Thoracic aorta (tissue), 2 donors: ENCODE measurements at regions not wholly inside any gene's neighbourhood (a gene's known extent, or its start where the extent isn't known, plus 50 kb on each side); places are given as distances from the start of the nearest gene placed in this dataset.

Source experiments
- ATAC-seq: fragments of 150-250 bp; one replicate; pipeline ENCODE4 v1.8.0; 2017; ENCODE audit warnings: low read depth; ENCODE audit not compliant: insufficient number of reproducible peaks, low FRiP score
- DNase-seq: peaks from one replicate; pipeline ENCODE4 v3.0.0-alpha.2; 2020; ENCODE audit warnings: low spot score
- H3K27ac ChIP-seq, 2 donors: fragments of 200-600 bp; sonication (generic); 1 replicate in 1 of 2; 2 replicates in 1 of 2; pipeline ENCODE4 v1.5.1; 2016; ENCODE audit warnings: mild to moderate bottlenecking in 2 of 2, moderate library complexity in 2 of 2
- H3K27me3 ChIP-seq: fragments of 200-600 bp; sonication (generic); replicated peaks from 2 replicates; pipeline ENCODE4 v1.6.0; 2016; ENCODE audit warnings: mild to moderate bottlenecking; ENCODE audit not compliant: insufficient read depth
- H3K36me3 ChIP-seq: fragments of 200-600 bp; sonication (generic); one replicate; pipeline ENCODE4 v1.5.1; 2016
- H3K4me1 ChIP-seq, 2 donors: fragments of 200-600 bp; sonication (generic); 1 replicate in 1 of 2; 2 replicates in 1 of 2; pipeline versions ENCODE4 v1.5.1 to v1.6.0; 2016; ENCODE audit warnings: low read depth in 2 of 2, mild to moderate bottlenecking in 1 of 2; ENCODE audit not compliant: control insufficient read depth in 1 of 2
- H3K4me3 ChIP-seq: fragments of 200-600 bp; sonication (generic); 2 replicates; pipeline ENCODE4 v1.5.1; 2016; ENCODE audit warnings: mild to moderate bottlenecking
- H3K9me3 ChIP-seq: fragments of 200-600 bp; sonication (generic); 2 replicates; pipeline ENCODE4 v1.5.1; 2016
- TF ChIP-seq, protein P1 (sequence below): fragments of 200-600 bp; sonication (generic); IDR thresholded peaks from one replicate; pipeline ENCODE4 v1.5.1; 2019; ENCODE audit warnings: antibody characterized with exemption

- Histone ChIP-seq H3K4me3 (no peak overlapping the region), H3K4me1 (peaks cover 3 to 6% of the 10 kb centered on the region in 2 donors), H3K36me3 (no peaks in the 10 kb centered on the region), H3K27me3 (no peaks in the 10 kb centered on the region), H3K27ac (no peak overlapping the region), H3K9me3 (no peaks in the 10 kb centered on the region)
- no peak for DNase-seq
- ATAC-seq = no peak
- TF ChIP-seq, protein P1, sequence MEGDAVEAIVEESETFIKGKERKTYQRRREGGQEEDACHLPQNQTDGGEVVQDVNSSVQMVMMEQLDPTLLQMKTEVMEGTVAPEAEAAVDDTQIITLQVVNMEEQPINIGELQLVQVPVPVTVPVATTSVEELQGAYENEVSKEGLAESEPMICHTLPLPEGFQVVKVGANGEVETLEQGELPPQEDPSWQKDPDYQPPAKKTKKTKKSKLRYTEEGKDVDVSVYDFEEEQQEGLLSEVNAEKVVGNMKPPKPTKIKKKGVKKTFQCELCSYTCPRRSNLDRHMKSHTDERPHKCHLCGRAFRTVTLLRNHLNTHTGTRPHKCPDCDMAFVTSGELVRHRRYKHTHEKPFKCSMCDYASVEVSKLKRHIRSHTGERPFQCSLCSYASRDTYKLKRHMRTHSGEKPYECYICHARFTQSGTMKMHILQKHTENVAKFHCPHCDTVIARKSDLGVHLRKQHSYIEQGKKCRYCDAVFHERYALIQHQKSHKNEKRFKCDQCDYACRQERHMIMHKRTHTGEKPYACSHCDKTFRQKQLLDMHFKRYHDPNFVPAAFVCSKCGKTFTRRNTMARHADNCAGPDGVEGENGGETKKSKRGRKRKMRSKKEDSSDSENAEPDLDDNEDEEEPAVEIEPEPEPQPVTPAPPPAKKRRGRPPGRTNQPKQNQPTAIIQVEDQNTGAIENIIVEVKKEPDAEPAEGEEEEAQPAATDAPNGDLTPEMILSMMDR = no peak
Measured at GRCh38 chr6:27174958-27175357, 72.5 kb upstream of the PRSS16 start.

DNA sequence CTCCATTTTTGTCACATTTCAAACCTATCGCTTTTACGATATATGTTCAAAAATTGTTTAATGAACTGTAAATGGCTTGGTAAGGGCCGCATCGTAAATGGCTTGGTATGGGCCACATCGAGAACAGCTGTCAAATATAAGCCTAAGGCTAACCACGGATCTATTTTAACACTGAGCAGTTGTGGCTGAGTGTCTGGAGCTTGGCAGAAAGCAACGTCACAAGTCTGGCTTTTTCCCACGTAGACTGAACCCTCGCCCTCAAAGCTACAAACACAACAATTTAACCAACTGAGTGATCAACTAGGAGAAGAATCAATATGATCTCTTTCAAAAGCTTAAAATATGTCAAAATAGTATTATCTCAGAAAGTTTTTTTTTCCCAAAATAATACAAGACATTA lies 71.4 kb upstream of the PRSS16 start:
- ATAC-seq = no peak
- no peak for DNase-seq
- Histone ChIP-seq H3K27ac (no peak overlapping the region), H3K4me1 (peaks cover 3 to 6% of the 10 kb centered on the region in 2 donors), H3K4me3 (no peak overlapping the region), H3K36me3 (no peaks in the 10 kb centered on the region), H3K27me3 (no peaks in the 10 kb centered on the region), H3K9me3 (no peaks in the 10 kb centered on the region)
- TF ChIP-seq, protein P1 = no peak

DNA sequence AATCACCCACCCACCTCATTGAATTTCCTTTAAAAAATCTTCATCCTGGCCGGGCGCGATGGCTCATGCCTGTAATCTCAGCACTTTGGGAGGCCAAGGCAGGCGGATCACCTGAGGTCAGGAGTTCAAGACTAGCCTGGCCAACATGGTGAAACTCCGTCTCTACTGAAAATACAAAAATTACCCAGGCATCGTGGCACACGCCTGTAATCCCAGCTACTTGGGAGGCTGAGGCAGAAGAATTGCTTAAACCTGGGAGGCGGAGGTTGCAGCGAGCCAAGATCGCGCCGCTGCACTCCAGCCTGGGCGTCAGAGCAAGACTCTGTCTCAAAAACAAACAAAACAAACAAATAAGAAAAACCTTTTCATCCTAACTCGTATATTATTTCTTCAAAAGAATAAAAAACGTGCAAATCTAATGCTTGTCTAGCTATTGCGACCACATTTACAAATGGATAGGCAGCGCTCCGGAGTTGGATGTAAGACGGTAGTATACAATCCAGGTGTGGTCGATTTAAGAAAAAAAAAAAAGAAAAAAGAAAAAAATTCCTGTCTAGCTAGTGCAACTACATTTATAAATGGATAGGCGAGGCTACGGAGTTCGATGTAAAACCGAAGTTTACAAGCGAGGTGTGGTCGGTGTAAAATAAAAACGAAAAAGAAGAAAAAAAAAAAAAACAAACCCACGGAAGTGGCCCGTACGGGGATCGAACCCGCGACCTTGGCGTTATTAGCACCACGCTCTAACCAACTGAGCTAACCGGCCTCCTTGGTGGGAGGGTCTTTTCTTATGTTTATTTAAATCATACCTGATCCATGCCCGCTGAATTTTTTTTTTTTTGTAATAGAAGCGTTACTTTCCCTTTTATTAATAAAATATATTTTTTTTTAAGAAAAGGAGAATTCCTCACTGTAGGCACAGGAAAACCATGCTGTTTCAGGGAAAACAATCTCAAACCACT lies 70.7 kb upstream of the PRSS16 start:
- H3K4me1 ChIP-seq = peaks cover 3 to 6% of the 10 kb centered on the region in 2 donors
- no peaks in the 10 kb centered on the region for H3K9me3 ChIP-seq
- DNase-seq = no peak
- no peaks in the 10 kb centered on the region for H3K36me3 ChIP-seq
- TF ChIP-seq, protein P1 = no peak
- peak overlapping the region; percentile 79 to 82 for H3K27ac ChIP-seq
- peak; percentile 57 for ATAC-seq
- peak overlapping the region; percentile 92 for H3K4me3 ChIP-seq
- H3K27me3 ChIP-seq = no peaks in the 10 kb centered on the region

DNA sequence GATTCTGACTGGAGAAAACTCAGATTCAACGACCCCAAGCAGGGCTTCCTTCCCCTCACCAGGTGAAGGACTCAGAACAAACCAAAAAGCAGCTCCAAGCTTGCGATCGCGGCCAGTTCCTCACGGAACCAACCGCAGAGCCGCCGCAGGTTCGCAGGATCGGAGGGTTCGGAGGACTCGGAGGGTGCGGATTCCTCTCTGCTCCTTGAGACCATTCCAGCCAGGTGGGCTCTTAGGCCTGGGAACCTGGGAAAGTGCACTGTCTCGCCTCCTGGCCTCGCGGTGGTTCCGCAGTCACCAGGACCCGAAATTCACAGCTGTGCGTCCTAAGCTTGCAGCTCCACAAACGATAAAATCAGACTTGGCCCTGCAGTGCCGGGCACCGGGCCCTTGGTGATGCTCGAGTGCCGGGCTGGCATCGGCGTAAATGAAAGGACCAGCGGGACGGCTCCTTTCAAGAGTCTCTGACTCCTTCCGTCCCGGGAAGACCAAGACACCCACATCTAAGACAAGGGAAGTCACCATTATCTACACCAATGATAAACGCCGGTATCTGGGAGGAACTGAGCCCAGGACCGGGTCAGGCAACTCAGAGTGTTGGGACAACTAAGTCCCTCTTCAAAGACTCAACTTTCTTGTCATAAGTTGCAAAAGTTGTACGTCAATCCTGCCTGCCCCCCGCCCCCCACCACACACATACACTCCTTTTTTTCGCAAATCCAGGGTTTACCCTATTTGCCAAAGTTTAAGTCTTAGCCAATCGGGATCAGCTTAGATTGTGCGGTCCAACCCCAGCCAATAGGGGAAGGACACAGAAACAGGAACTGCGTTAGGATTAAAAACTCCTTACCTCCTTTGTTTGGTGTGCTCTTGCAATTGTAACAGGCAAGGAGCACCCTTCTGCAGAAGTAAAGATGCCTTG lies 69.8 kb upstream of the PRSS16 start:
- no peaks in the 10 kb centered on the region for H3K27me3 ChIP-seq
- H3K27ac ChIP-seq = peak overlapping the region; percentile 79 to 82
- DNase-seq (peak; percentile 49), ATAC-seq (peak; percentile 67)
- H3K36me3 ChIP-seq = no peaks in the 10 kb centered on the region
- no peaks in the 10 kb centered on the region for H3K9me3 ChIP-seq
- TF ChIP-seq, protein P1 = peak; percentile 39
- peaks cover 3 to 6% of the 10 kb centered on the region in 2 donors for H3K4me1 ChIP-seq
- peak overlapping the region; percentile 92 for H3K4me3 ChIP-seq

GRCh38 chr6:27178407-27178730 lies 69.1 kb upstream of the PRSS16 start:
- Histone ChIP-seq H3K36me3 (no peaks in the 10 kb centered on the region), H3K27ac (peak overlapping the region; percentile 79 to 82), H3K4me3 (peak overlapping the region; percentile 92), H3K27me3 (no peaks in the 10 kb centered on the region), H3K4me1 (peaks cover 3 to 6% of the 10 kb centered on the region in 2 donors), H3K9me3 (no peaks in the 10 kb centered on the region)
- TF ChIP-seq, protein P1 = no peak
- no peak for DNase-seq
- ATAC-seq = no peak
